ENCODE measurements at regions not wholly inside any gene's neighbourhood (a gene's known extent, or its start where the extent isn't known, plus 50 kb on each side); places are given as distances from the start of the nearest gene placed in this dataset.

DNA sequence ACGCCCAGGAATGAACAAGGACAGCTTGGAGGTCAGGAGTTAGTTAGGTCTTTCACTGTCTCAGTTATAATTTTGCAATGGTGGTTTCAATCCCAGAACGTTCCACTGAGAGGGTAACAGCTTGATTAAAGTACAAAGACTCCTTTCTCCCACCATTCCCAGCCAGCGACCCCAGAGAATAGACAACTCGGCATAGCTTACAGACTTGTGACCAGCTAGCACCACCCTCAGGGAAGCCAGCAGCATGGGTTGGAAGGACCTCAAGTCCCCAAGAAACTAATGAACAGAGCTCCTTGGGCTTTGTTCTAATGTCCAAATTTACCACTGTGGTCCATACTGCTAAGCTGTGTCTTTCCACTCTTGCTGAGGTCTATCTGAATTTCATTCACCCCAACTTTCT is 72.0 kb upstream of the MED14 start:
- TF ChIP-seq EZH2phosphoT487 (IDR thresholded peaks at IDR 0.05; ENCODE audit: low read depth) = no peak
- TF ChIP-seq, protein P1, sequence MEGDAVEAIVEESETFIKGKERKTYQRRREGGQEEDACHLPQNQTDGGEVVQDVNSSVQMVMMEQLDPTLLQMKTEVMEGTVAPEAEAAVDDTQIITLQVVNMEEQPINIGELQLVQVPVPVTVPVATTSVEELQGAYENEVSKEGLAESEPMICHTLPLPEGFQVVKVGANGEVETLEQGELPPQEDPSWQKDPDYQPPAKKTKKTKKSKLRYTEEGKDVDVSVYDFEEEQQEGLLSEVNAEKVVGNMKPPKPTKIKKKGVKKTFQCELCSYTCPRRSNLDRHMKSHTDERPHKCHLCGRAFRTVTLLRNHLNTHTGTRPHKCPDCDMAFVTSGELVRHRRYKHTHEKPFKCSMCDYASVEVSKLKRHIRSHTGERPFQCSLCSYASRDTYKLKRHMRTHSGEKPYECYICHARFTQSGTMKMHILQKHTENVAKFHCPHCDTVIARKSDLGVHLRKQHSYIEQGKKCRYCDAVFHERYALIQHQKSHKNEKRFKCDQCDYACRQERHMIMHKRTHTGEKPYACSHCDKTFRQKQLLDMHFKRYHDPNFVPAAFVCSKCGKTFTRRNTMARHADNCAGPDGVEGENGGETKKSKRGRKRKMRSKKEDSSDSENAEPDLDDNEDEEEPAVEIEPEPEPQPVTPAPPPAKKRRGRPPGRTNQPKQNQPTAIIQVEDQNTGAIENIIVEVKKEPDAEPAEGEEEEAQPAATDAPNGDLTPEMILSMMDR (IDR thresholded peaks at IDR 0.05; ENCODE audit: low read depth, low read length) = no peak
